ENCODE measurements at regions not wholly inside any gene's neighbourhood (a gene's known extent, or its start where the extent isn't known, plus 50 kb on each side); places are given as distances from the start of the nearest gene placed in this dataset.

DNA sequence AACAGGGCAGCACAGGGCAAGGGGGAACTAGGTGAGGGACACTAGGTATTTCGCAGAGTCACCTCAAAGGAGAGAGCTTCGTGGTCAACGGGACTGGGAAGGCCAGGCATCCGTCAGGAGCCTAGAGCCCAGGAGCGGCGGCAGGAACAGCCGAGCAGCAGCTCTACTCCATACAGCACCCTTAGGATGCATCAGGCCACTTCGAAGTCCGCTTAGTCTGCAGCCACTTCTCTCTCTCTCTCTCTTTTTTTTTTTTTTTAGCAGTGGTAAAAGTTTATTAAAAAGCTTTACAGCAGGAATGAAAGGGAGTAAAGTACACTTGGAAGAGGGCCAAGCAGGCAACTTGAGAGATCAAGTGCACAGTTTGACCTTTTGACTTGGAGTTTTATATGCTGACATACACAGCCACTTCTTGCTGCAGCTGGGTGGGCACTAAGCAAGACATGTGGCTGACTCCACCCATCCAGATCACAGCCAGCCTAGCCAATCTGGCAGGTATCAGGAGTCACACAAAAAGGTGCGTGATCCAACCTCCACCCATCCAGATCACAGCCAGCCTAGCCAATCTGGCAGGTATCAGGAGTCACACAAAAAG is 209.7 kb upstream of the RADX start:
- Histone ChIP-seq H3K27me3 (replicated peaks in 1 of 7) (peaks cover 0 to 6% (median 0%) of the 10 kb centered on the region in 7 donors), H3K4me1 (no peaks in the 10 kb centered on the region), H3K9me3 (no peaks in the 10 kb centered on the region), H3K4me3 (no peak overlapping the region), H3K36me3 (no peaks in the 10 kb centered on the region), H3K27ac (no peak overlapping the region)
- 71 to 90% (median 81%) methylated on average over 10 of the region's 10 CpGs for WGBS, 5 donors
- DNase-seq = no peak
- intact Hi-C loops (cut with DNase I; ENCODE audit: low total_unique reads) = no loop called here
- TF ChIP-seq, protein P1, sequence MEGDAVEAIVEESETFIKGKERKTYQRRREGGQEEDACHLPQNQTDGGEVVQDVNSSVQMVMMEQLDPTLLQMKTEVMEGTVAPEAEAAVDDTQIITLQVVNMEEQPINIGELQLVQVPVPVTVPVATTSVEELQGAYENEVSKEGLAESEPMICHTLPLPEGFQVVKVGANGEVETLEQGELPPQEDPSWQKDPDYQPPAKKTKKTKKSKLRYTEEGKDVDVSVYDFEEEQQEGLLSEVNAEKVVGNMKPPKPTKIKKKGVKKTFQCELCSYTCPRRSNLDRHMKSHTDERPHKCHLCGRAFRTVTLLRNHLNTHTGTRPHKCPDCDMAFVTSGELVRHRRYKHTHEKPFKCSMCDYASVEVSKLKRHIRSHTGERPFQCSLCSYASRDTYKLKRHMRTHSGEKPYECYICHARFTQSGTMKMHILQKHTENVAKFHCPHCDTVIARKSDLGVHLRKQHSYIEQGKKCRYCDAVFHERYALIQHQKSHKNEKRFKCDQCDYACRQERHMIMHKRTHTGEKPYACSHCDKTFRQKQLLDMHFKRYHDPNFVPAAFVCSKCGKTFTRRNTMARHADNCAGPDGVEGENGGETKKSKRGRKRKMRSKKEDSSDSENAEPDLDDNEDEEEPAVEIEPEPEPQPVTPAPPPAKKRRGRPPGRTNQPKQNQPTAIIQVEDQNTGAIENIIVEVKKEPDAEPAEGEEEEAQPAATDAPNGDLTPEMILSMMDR (IDR thresholded peaks at IDR 0.05 in 8 of 11, conservative IDR thresholded peaks at IDR 0.05 in 3 of 11) = no peak
- TF ChIP-seq POLR2A (IDR thresholded peaks at IDR 0.05) (no peak), POLR2AphosphoS5 (IDR thresholded peaks at IDR 0.05) (no peak)

DNA sequence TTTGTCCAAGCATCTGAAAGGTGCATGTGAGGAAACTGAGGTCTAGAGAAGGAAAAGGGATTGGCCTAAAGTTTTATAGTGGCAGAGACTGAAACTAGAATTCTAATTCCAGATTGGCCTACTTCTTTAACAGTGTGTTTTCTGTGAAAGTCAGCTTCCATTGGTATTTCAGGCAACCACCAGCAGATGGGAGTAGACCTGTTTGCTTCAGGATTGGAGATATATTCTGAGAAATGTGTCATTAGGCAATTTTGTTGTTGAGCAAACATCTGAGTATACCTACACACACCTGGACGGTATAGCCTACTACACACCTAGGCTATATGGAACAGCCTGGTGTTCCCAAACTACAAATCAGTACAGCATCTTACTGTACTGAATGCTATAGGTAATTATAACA is 207.3 kb upstream of the RADX start:
- no peaks in the 10 kb centered on the region for H3K9me3 ChIP-seq
- TF ChIP-seq, protein P1 (IDR thresholded peaks at IDR 0.05 in 8 of 11, conservative IDR thresholded peaks at IDR 0.05 in 3 of 11) = no peak
- TF ChIP-seq POLR2A (IDR thresholded peaks at IDR 0.05) (no peak), POLR2AphosphoS5 (IDR thresholded peaks at IDR 0.05) (no peak)
- no peak overlapping the region for H3K27ac ChIP-seq
- intact Hi-C loops (cut with DNase I; ENCODE audit: low total_unique reads) = no loop called here
- no peak overlapping the region for H3K4me3 ChIP-seq
- no peak for DNase-seq
- peaks cover 0 to 14% (median 0%) of the 10 kb centered on the region in 7 donors for H3K27me3 ChIP-seq (replicated peaks in 1 of 7)
- no peaks in the 10 kb centered on the region for H3K4me1 ChIP-seq
- 51 to 85% (median 79%) methylated on average over 1 of the region's 1 CpG for whole genome bisulfite sequencing, 5 donors
- no peaks in the 10 kb centered on the region for H3K36me3 ChIP-seq

DNA sequence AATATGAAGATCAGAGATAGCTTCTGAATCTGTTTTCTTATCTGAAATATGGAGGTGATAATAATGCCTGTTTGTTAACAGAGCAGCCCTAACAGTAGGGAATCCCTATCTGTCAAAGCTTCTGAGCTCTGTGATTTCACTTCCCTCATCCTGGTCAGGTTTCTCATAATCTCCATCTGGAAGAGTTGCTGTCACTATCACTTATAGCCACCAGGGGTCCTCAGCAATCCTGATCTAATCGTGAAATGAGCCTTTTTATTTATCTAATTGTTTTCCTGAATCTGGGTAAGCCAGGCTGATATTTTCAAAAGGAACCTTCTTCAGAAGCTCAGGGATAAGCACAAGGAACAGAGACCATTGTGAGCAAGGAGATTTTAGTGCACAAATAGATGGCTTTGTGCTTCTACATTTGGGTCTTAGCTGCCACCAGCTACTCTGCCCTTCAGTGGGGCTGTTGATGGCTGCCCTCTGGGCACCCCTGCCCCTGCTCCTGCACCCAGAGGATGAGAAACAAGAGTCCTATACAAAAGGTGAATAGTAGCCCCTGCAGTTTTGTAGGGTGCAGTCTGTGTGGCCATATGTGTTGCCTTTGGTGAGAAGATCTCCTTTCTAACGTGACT is 196.4 kb upstream of the RADX start:
- 32 to 50% (median 42%) methylated on average over 2 of the region's 2 CpGs for WGBS, 5 donors
- intact Hi-C loops (cut with DNase I; ENCODE audit: low total_unique reads) = no loop called here
- no peak for DNase-seq

DNA sequence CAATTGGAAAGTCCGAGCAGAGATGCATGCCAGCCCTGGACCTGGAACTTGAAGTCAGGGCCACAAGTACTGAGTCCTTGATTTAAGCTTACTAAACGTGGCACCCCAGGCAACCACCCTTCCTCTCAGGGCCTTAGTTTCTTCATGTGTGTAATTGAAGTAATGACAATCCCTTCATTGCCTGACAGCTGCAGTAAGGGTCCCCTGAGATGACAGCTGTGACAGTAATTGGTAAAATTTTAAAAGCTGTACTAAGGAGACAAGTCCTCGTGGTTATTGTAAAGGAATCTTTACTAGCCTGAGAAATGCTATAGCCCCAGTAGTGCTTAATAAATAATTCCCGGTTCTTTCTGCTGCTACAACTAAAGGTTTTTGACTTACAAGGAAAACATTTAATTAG is 175.1 kb upstream of the RADX start:
- H3K36me3 ChIP-seq = no peaks in the 10 kb centered on the region
- intact Hi-C loops (cut with DNase I; ENCODE audit: low total_unique reads) = no loop called here
- TF ChIP-seq, protein P1 (IDR thresholded peaks at IDR 0.05 in 8 of 11, conservative IDR thresholded peaks at IDR 0.05 in 3 of 11) = no peak
- no peak for TF ChIP-seq POLR2A (IDR thresholded peaks at IDR 0.05)
- no peak for TF ChIP-seq POLR2AphosphoS5 (IDR thresholded peaks at IDR 0.05)
- H3K4me3 ChIP-seq = no peak overlapping the region
- H3K27ac ChIP-seq = no peak overlapping the region
- no peaks in the 10 kb centered on the region for H3K4me1 ChIP-seq
- no peak for DNase-seq
- 53 to 71% (median 67%) methylated on average over 2 to 4 of the region's 4 CpGs for WGBS, 5 donors
- H3K27me3 ChIP-seq (replicated peaks in 1 of 7) = peaks cover 0 to 13% (median 0%) of the 10 kb centered on the region in 7 donors
- no peaks in the 10 kb centered on the region for H3K9me3 ChIP-seq

More for the DNA sequence above, 196.4 kb upstream of the RADX start:
- H3K27ac ChIP-seq = no peak overlapping the region
- no peaks in the 10 kb centered on the region for H3K9me3 ChIP-seq
- TF ChIP-seq, protein P1 (IDR thresholded peaks at IDR 0.05 in 8 of 11, conservative IDR thresholded peaks at IDR 0.05 in 3 of 11) = peak; percentile 15 to 69 (median 44)
- TF ChIP-seq POLR2AphosphoS5 (IDR thresholded peaks at IDR 0.05) (no peak), POLR2A (IDR thresholded peaks at IDR 0.05) (no peak)
- no peaks in the 10 kb centered on the region for H3K4me1 ChIP-seq
- H3K36me3 ChIP-seq = no peaks in the 10 kb centered on the region
- H3K27me3 ChIP-seq (replicated peaks in 1 of 7) = no peaks in the 10 kb centered on the region
- H3K4me3 ChIP-seq = no peak overlapping the region
